Left ventricle myocardium inferior (tissue), 1 donor: ENCODE measurements at regions not wholly inside any gene's neighbourhood (a gene's known extent, or its start where the extent isn't known, plus 50 kb on each side); places are given as distances from the start of the nearest gene placed in this dataset.

Source experiments
- DNase-seq: peaks from one replicate; pipeline ENCODE4 v3.0.0-alpha.2; 2020
- H3K27ac ChIP-seq: fragments of 200-600 bp; replicated peaks from 2 replicates; pipeline ENCODE4 v1.8.0; 2021
- H3K27me3 ChIP-seq: fragments of 200-600 bp; 2 replicates; pipeline ENCODE4 v1.8.0; 2021; ENCODE audit warnings: low read depth
- H3K36me3 ChIP-seq: fragments of 200-600 bp; 2 replicates; pipeline ENCODE4 v1.8.0; 2021
- H3K4me1 ChIP-seq: fragments of 200-600 bp; 2 replicates; pipeline ENCODE4 v1.8.0; 2021
- H3K4me3 ChIP-seq: fragments of 200-600 bp; 2 replicates; pipeline ENCODE4 v1.8.0; 2021; ENCODE audit warnings: mild to moderate bottlenecking, moderate library complexity
- H3K9me3 ChIP-seq: fragments of 200-600 bp; replicated peaks from 2 replicates; pipeline ENCODE4 v1.8.0; 2021
- CTCF ChIP-seq: fragments of 200-600 bp; IDR thresholded peaks from 2 replicates; pipeline ENCODE4 v1.8.0; 2021; ENCODE audit warnings: antibody characterized with exemption, mild to moderate bottlenecking, borderline replicate concordance
- intact Hi-C: fragments of 100-400 bp; cut with micrococcal nuclease; formaldehyde crosslinking; loops from one replicate; pipeline ENCODE4 v1.11.0; 2022
- donor health status: DM: no; HTN: yes; CAD: no; lungs with severe emphysema.

GRCh38 chr2:5818961-5819600 is 126.9 kb downstream of the SOX11 start:
- Histone ChIP-seq H3K36me3 (no peaks in the 10 kb centered on the region), H3K27me3 (no peaks in the 10 kb centered on the region), H3K4me3 (no peak overlapping the region), H3K9me3 (no peaks in the 10 kb centered on the region), H3K4me1 (peaks cover 5% of the 10 kb centered on the region), H3K27ac (no peak overlapping the region)
- intact Hi-C loops, result no loop called here
- DNase-seq, result no peak
- no peak for TF ChIP-seq CTCF

DNA sequence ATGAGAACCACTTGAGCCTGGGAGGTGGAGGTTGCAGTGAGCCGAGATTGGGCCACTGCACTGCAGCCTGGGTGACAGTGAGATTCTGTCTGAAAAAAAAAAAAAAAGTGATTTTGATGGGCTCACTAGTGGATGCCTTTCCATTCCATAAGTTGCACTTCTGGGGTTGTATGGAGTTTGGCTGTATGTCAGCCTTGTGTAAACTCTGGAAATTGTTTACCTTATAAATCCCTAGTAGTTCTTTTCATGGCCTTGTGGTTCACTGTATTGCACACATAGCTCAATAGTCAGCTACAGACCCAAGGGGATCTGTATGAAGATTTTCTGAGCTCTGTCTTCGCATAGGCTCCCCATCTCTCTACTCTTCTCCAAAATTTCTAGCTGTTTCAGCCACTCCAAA is 131.9 kb downstream of the SOX11 start:
- no peak for TF ChIP-seq CTCF
- Histone ChIP-seq H3K4me1 (no peaks in the 10 kb centered on the region), H3K27ac (no peak overlapping the region), H3K4me3 (no peak overlapping the region), H3K36me3 (no peaks in the 10 kb centered on the region), H3K9me3 (no peaks in the 10 kb centered on the region), H3K27me3 (no peaks in the 10 kb centered on the region)
- DNase-seq, result no peak
- intact Hi-C loops, result no loop called here

- no peaks in the 10 kb centered on the region for H3K27me3 ChIP-seq
- no peaks in the 10 kb centered on the region for H3K9me3 ChIP-seq
- TF ChIP-seq CTCF, result no peak
- H3K4me1 ChIP-seq, result no peaks in the 10 kb centered on the region
- no peak for DNase-seq
- no peaks in the 10 kb centered on the region for H3K36me3 ChIP-seq
- H3K4me3 ChIP-seq, result no peak overlapping the region
- intact Hi-C loops, result no loop called here
- no peak overlapping the region for H3K27ac ChIP-seq
Observed at GRCh38 chr2:5825686-5826085, 133.5 kb downstream of the SOX11 start.

DNA sequence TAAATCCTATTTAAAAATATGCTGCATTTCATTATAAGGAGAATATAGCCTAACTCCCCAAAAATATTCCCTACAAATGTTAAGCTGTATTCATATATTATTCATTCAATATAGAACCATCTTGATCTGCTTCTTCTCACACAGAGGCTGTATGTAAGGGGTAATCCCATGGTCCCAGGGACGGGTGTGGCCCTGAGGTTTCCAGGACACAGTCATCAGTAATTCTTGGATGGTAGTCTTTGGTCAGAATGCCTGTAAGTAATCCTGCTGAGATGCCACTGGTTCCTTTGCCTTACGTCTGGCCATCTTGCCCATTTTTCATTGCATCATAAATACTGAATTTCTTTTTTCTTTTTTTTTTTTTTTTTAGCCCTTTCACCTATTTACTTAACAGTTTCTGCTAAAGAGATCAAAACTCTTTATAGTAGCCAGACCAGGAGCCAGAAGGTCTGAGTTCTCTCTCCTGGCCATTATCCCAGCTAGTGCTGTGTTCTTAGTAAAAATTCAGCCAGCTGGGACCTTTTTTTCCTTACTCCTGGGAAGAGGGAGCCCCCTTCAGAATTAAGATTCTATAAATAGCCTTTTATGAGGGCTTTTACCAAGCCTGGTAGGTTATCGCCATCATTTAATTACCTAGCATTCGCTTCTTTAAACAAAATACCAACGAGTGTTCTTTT is 134.9 kb downstream of the SOX11 start:
- no peaks in the 10 kb centered on the region for H3K4me1 ChIP-seq
- H3K36me3 ChIP-seq, result no peaks in the 10 kb centered on the region
- H3K27me3 ChIP-seq, result no peaks in the 10 kb centered on the region
- TF ChIP-seq CTCF, result no peak
- intact Hi-C loops, result no loop called here
- H3K9me3 ChIP-seq, result no peaks in the 10 kb centered on the region
- no peak overlapping the region for H3K4me3 ChIP-seq
- DNase-seq, result no peak
- H3K27ac ChIP-seq, result no peak overlapping the region

DNA sequence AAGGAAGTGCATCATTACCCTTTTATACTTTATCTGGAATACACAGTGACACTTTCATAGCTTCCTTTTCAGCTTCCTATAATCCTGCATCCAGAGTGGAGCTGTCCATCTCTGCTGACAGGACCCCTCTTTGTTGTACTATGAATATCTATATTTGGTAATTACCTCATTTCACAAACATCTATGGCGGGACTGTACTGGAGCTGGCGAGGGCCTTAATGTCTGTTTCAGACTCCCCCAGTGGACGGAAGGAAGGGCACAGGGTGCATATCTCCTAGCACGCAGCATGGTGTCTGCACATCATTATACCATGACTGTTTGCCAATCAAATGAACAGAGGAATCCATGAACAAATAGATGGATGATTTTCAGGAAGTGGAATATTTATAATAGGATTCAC is 142.3 kb downstream of the SOX11 start:
- Histone ChIP-seq H3K36me3 (no peaks in the 10 kb centered on the region), H3K9me3 (no peaks in the 10 kb centered on the region), H3K27me3 (no peaks in the 10 kb centered on the region), H3K4me3 (no peak overlapping the region), H3K4me1 (peaks cover 4% of the 10 kb centered on the region), H3K27ac (no peak overlapping the region)
- no peak for DNase-seq
- TF ChIP-seq CTCF, result no peak
- intact Hi-C loops, result no loop called here
